GM19240 (cell line): ENCODE measurements at regions not wholly inside any gene's neighbourhood (a gene's known extent, or its start where the extent isn't known, plus 50 kb on each side); places are given as distances from the start of the nearest gene placed in this dataset.
"Not testable (repeated sequence)": the region's sequence is repeated elsewhere in the genome, so short reads cannot be mapped to it uniquely, and the experiment has no call there.

Experiments
- DNase-seq: peaks from one replicate; pipeline ENCODE4 v3.0.0; 2011; ENCODE audit warnings: low spot score; ENCODE audit not compliant: insufficient read length

- DNase-seq = no peak
These were observed 452.8 kb upstream of the PTGER4 start for GRCh38 chr5:40226906-40227305.

- not testable (repeated sequence) for DNase-seq
These were observed 454.6 kb upstream of the PTGER4 start for GRCh38 chr5:40225147-40225546.

- DNase-seq = no peak
These were observed 455.3 kb upstream of the PTGER4 start for GRCh38 chr5:40224421-40224820.

- DNase-seq = no peak
These were observed 455.8 kb upstream of the PTGER4 start for GRCh38 chr5:40223884-40224402.

GRCh38 chr5:40221796-40222195 is 457.9 kb upstream of the PTGER4 start:
- no peak for DNase-seq

GRCh38 chr5:40221255-40221654 is 458.5 kb upstream of the PTGER4 start:
- DNase-seq = no peak

- no peak for DNase-seq
These were observed 459.5 kb upstream of the PTGER4 start for GRCh38 chr5:40220260-40220659.

GRCh38 chr5:40217553-40217952 is 462.2 kb upstream of the PTGER4 start:
- DNase-seq = no peak

GRCh38 chr5:40210694-40211093 is 469.0 kb upstream of the PTGER4 start:
- no peak for DNase-seq

- DNase-seq = no peak
These were observed 473.7 kb upstream of the PTGER4 start for GRCh38 chr5:40206030-40206429.

GRCh38 chr5:40204144-40204543 is 475.6 kb upstream of the PTGER4 start:
- no peak for DNase-seq

- DNase-seq = no peak
These were observed 476.8 kb upstream of the PTGER4 start for GRCh38 chr5:40202814-40203440.

- no peak for DNase-seq
These were observed 481.0 kb upstream of the PTGER4 start for GRCh38 chr5:40198736-40199135.

GRCh38 chr5:40195574-40195973 is 484.1 kb upstream of the PTGER4 start:
- DNase-seq = not testable (repeated sequence)

- DNase-seq = no peak
These were observed 488.6 kb upstream of the PTGER4 start for GRCh38 chr5:40191150-40191549.

GRCh38 chr5:40172721-40173120 is 507.0 kb upstream of the PTGER4 start:
- DNase-seq = no peak

- no peak for DNase-seq
These were observed 507.7 kb upstream of the PTGER4 start for GRCh38 chr5:40171971-40172370.

GRCh38 chr5:40167283-40167682 is 512.4 kb upstream of the PTGER4 start:
- DNase-seq = no peak

GRCh38 chr5:40166802-40167201 is 512.9 kb upstream of the PTGER4 start:
- no peak for DNase-seq

- DNase-seq = no peak
These were observed 513.7 kb upstream of the PTGER4 start for GRCh38 chr5:40165789-40166728.

GRCh38 chr5:40165106-40165788 is 514.5 kb upstream of the PTGER4 start:
- DNase-seq = no peak

- no peak for DNase-seq
These were observed 519.3 kb upstream of the PTGER4 start for GRCh38 chr5:40160435-40160834.
